Nephron progenitor cell (in vitro differentiated cells): ENCODE measurements at regions not wholly inside any gene's neighbourhood (a gene's known extent, or its start where the extent isn't known, plus 50 kb on each side); places are given as distances from the start of the nearest gene placed in this dataset.

Source experiments
- DNase-seq: peaks from one replicate; pipeline ENCODE4 v3.0.0; 2021
- H3K27ac Mint-ChIP-seq: 2 replicates; pipeline ENCODE4 v1.8.0; 2021; ENCODE audit warnings: mild to moderate bottlenecking, moderate library complexity, mixed read lengths
- H3K27me3 Mint-ChIP-seq: 2 replicates; pipeline ENCODE4 v1.8.0; 2021; ENCODE audit warnings: mild to moderate bottlenecking, low read depth, mixed read lengths; ENCODE audit not compliant: poor library complexity
- H3K36me3 Mint-ChIP-seq: 2 replicates; pipeline ENCODE4 v1.8.0; 2021; ENCODE audit warnings: low read depth, mixed read lengths
- H3K4me1 Mint-ChIP-seq: 2 replicates; pipeline ENCODE4 v1.8.0; 2021; ENCODE audit warnings: mixed read lengths
- H3K4me3 Mint-ChIP-seq: 2 replicates; pipeline ENCODE4 v1.8.0; 2021; ENCODE audit warnings: mild to moderate bottlenecking, moderate library complexity, mixed read lengths
- H3K9me3 Mint-ChIP-seq: 2 replicates; pipeline ENCODE4 v1.8.0; 2021; ENCODE audit warnings: mild to moderate bottlenecking, moderate library complexity, mixed read lengths
- TF ChIP-seq, protein P1 (sequence below): fragments of 200-600 bp; sonication (generic); IDR thresholded peaks from 2 replicates; pipeline ENCODE4 v1.5.0; 2021; ENCODE audit warnings: antibody characterized with exemption

DNA sequence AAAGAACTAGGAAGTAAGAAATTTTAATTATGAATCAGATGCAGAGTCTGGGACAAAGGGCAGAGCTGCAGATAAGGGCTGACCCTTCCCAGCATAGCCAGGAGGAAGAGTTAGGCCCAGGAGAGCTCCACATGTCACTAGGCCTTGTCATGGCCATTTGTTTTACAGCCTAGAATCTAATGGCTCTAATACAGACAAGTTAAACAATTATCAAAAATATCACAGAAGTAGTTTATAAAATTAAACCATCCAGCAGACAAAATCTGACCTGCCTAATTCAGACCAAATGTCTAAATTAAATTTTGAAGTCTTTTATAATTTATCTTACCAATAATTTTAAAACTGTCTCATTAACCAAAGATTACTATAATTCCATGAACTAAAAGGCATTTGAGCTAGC, 1369.5 kb downstream of the CDH11 start:
- Mint-ChIP-seq H3K27me3 (no peaks in the 10 kb centered on the region), H3K4me3 (no peak overlapping the region), H3K9me3 (peaks cover 10% of the 10 kb centered on the region), H3K4me1 (peaks cover 6% of the 10 kb centered on the region), H3K36me3 (no peaks in the 10 kb centered on the region), H3K27ac (no peak overlapping the region)
- TF ChIP-seq, protein P1, sequence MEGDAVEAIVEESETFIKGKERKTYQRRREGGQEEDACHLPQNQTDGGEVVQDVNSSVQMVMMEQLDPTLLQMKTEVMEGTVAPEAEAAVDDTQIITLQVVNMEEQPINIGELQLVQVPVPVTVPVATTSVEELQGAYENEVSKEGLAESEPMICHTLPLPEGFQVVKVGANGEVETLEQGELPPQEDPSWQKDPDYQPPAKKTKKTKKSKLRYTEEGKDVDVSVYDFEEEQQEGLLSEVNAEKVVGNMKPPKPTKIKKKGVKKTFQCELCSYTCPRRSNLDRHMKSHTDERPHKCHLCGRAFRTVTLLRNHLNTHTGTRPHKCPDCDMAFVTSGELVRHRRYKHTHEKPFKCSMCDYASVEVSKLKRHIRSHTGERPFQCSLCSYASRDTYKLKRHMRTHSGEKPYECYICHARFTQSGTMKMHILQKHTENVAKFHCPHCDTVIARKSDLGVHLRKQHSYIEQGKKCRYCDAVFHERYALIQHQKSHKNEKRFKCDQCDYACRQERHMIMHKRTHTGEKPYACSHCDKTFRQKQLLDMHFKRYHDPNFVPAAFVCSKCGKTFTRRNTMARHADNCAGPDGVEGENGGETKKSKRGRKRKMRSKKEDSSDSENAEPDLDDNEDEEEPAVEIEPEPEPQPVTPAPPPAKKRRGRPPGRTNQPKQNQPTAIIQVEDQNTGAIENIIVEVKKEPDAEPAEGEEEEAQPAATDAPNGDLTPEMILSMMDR, result no peak
- no peak for DNase-seq

DNA sequence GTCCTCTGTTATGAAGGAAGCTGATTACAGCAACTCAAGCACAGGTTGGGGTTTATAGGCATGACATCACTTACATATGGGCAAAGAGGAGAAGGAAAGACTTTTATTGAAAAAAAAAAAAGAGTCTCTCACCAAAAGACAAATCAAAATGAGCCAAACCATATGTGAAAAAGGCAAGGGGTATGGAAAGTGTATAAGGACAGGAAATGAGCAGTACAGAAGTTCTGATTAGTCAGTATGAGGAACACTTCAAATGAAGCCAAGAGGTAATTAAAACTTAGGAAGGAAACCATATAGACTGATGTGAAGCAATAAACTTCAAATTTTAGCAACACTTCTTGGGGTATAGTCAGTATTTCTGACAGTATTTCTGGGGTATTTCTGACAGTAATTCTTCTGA, 1372.6 kb downstream of the CDH11 start:
- no peak overlapping the region for H3K27ac Mint-ChIP-seq
- H3K4me1 Mint-ChIP-seq, result peaks cover 6% of the 10 kb centered on the region
- H3K9me3 Mint-ChIP-seq, result no peaks in the 10 kb centered on the region
- no peak overlapping the region for H3K4me3 Mint-ChIP-seq
- no peaks in the 10 kb centered on the region for H3K27me3 Mint-ChIP-seq
- TF ChIP-seq, protein P1, result no peak
- no peaks in the 10 kb centered on the region for H3K36me3 Mint-ChIP-seq
- DNase-seq, result no peak

DNA sequence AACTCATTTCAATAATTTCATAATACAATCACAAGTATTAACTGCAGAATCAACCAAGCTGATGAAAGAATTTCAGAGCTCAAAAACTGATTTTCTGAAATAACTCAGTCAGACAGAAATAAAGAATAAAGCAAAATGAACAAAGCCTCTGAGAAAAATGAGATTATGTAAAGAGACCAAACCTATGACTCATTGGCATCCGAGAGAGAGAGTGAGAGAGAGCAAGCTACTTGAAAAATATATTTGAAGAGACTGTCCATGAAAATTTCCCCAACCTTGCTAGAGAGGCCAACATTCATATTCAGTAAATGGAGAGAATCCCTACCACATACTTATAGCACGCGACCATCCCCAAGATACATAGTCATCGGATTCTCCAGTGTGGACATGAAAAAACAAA, 1376.4 kb downstream of the CDH11 start:
- no peak for DNase-seq
- TF ChIP-seq, protein P1, result no peak
- Mint-ChIP-seq H3K36me3 (no peaks in the 10 kb centered on the region), H3K4me1 (no peaks in the 10 kb centered on the region), H3K27ac (no peak overlapping the region), H3K4me3 (no peak overlapping the region), H3K9me3 (no peaks in the 10 kb centered on the region), H3K27me3 (no peaks in the 10 kb centered on the region)

DNA sequence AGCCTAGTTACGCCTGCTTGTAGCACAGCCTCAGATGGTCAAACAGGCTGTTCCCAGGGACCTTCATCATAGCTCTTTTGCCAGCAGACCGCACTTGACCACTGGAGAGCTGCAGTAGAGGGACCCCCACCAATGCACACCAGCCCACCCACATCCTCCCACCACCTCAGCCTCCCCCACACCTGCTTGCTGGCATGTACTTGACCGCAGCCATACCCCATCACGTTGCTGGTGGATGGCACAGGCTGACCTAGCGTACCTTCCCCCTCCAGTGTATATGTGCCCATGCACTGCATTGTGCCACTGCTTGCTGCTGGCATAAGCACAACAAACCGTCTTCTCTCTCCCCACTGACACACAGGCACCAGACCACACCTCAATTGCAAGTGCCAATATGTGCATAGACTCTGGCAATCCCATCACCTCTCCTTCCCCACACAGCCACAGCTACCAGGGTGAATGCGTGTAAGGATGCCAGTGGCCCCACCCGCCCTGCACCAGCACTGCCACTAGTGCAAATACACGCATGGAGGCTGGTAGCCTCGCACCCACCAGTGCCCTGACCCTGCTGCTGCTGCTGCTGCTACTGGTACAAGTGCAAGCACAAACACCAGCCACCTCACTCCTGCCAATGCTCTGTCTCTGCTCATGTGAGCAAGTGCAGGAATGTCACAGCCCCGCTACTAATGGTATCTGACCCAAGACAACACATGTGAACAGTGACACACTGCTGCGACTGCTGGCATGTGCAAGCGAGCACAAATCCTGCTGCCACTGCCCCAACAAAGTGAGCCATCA, 1377.6 kb downstream of the CDH11 start:
- TF ChIP-seq, protein P1, result no peak
- no peak overlapping the region for H3K4me3 Mint-ChIP-seq

DNA sequence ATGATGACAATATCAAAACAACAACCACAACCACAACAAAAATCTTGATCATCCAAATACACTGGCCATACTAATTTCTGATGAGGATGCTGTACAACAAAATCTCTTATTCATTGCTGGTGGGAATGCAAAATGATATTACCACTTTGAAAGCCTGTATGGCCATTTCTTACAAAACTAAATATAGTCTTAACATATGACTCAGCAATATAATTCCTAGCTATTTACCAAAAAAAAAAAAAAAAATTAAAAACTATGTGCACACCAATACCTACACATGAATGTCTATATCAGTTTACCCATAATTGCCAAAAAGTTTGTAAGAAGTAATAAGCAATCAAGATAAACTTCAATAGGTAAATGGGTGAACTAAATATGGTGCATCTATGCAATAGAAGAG, 1379.7 kb downstream of the CDH11 start:
- Mint-ChIP-seq H3K27me3 (peaks cover 2% of the 10 kb centered on the region), H3K36me3 (no peaks in the 10 kb centered on the region), H3K4me3 (no peak overlapping the region), H3K27ac (no peak overlapping the region), H3K9me3 (no peaks in the 10 kb centered on the region), H3K4me1 (no peaks in the 10 kb centered on the region)
- TF ChIP-seq, protein P1, result no peak
- no peak for DNase-seq

More for the DNA sequence above, 1377.6 kb downstream of the CDH11 start:
- Mint-ChIP-seq H3K27ac (no peak overlapping the region), H3K36me3 (no peaks in the 10 kb centered on the region), H3K4me1 (no peaks in the 10 kb centered on the region), H3K27me3 (no peaks in the 10 kb centered on the region), H3K9me3 (no peaks in the 10 kb centered on the region)
- DNase-seq, result no peak

DNA sequence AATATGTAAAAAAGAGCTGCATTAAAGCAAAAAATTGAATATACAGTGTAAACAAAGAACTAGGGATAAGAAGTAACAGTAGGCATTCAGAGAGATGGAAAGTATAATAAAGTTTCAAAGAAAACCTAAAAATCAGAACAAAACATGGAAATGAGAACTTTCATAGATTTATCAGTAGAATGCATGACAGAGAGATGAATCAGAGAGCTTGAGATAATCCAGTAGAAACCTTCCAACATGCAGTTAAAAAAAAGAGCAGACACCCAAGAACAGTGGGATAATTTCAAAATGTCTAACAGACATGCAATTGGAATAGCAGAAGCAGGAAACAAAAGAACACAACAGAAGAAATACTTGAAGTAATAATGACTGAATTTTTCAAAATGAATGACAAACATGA, 1384.2 kb downstream of the CDH11 start:
- DNase-seq, result no peak
- H3K27me3 Mint-ChIP-seq, result peaks cover 2% of the 10 kb centered on the region
- H3K27ac Mint-ChIP-seq, result no peak overlapping the region

More for the DNA sequence above, 1384.2 kb downstream of the CDH11 start:
- TF ChIP-seq, protein P1, result no peak
- Mint-ChIP-seq H3K4me3 (no peak overlapping the region), H3K36me3 (no peaks in the 10 kb centered on the region), H3K4me1 (no peaks in the 10 kb centered on the region), H3K9me3 (no peaks in the 10 kb centered on the region)
